Activated CD4-positive, alpha-beta T cell treated with anti-CD3 and anti-CD28 coated beads for 36 hours (primary cell): ENCODE measurements at regions not wholly inside any gene's neighbourhood (a gene's known extent, or its start where the extent isn't known, plus 50 kb on each side); places are given as distances from the start of the nearest gene placed in this dataset.

Experiments used
- ATAC-seq: fragments of 200-7000 bp; cut with Tn5 transposase; one replicate; pipeline ENCODE4 v1.10.0; 2021; ENCODE audit warnings: mild to moderate bottlenecking, moderate library complexity
- CTCF ChIA-PET: fragments of 350-600 bp; sonication (Branson Sonifier 250); formaldehyde crosslinking; loops from one replicate; lab custom pipeline; 2021; ENCODE audit warnings: antibody characterized with exemption; lab: Charles Lee
- POLR2A ChIA-PET: fragments of 350-600 bp; sonication (Branson Sonifier 250); formaldehyde crosslinking; loops from one replicate; lab custom pipeline; 2021; ENCODE audit warnings: antibody characterized with exemption, inconsistent platforms; lab: Charles Lee
- DNase-seq: peaks from one replicate; pipeline ENCODE4 v3.0.0-alpha.2; 2020
- H3K27ac Mint-ChIP-seq: one replicate; pipeline ENCODE4 v1.8.0; 2021; ENCODE audit warnings: mixed read lengths
- H3K27me3 Mint-ChIP-seq: one replicate; pipeline ENCODE4 v1.8.0; 2021; ENCODE audit warnings: mixed read lengths
- H3K36me3 Mint-ChIP-seq: one replicate; pipeline ENCODE4 v1.8.0; 2021; ENCODE audit warnings: low read depth, mixed read lengths
- H3K4me1 Mint-ChIP-seq: one replicate; pipeline ENCODE4 v1.8.0; 2021; ENCODE audit warnings: mixed read lengths
- H3K4me3 Mint-ChIP-seq: one replicate; pipeline ENCODE4 v1.8.0; 2021; ENCODE audit warnings: mild to moderate bottlenecking, moderate library complexity, mixed read lengths
- H3K9me3 Mint-ChIP-seq: one replicate; pipeline ENCODE4 v1.8.0; 2021; ENCODE audit warnings: low read depth, mixed read lengths
- intact Hi-C, 2 experiments: fragments of 100-400 bp; cut with DNase I in 1 of 2; cut with micrococcal nuclease in 1 of 2; formaldehyde crosslinking; loops; one replicate each; pipeline versions ENCODE4 v1.14.2 to v1.15.1; 2022 to 2024; cut with DNase I, micrococcal nuclease

GRCh38 chr2:64906853-64907536 lies 82.2 kb upstream of the SLC1A4 start:
- Mint-ChIP-seq H3K36me3 (no peaks in the 10 kb centered on the region), H3K27me3 (peaks cover 3% of the 10 kb centered on the region), H3K9me3 (no peaks in the 10 kb centered on the region), H3K27ac (no peak overlapping the region), H3K4me1 (peaks cover 11% of the 10 kb centered on the region), H3K4me3 (no peak overlapping the region)
- ATAC-seq (no peak), DNase-seq (no peak)
- intact Hi-C loops: no loop called here
- ChIA-PET CTCF (interaction anchor here (0.6 to 2.2 kb wide), 7 partner anchors 11 to 448 kb away, joined by 3 to 12 read pairs (median 3); no protein-coding TSS in a partner anchor), POLR2A (no interaction called here)

- DNase-seq (no peak), ATAC-seq (no peak)
- H3K9me3 Mint-ChIP-seq: no peaks in the 10 kb centered on the region
- H3K27me3 Mint-ChIP-seq: no peaks in the 10 kb centered on the region
- H3K4me1 Mint-ChIP-seq: peaks cover 14% of the 10 kb centered on the region
- CTCF ChIA-PET: interaction anchor here (0.6 to 2.2 kb wide), 6 partner anchors 9 to 862 kb away, joined by 3 to 12 read pairs (median 3); no protein-coding TSS in a partner anchor
- intact Hi-C loops: no loop called here
- no peak overlapping the region for H3K27ac Mint-ChIP-seq
- no peak overlapping the region for H3K4me3 Mint-ChIP-seq
- H3K36me3 Mint-ChIP-seq: no peaks in the 10 kb centered on the region
- POLR2A ChIA-PET: interaction anchor here (0.6 kb wide), 1 partner anchor 342 kb away, joined by 3 read pairs; no protein-coding TSS in a partner anchor
Measured at GRCh38 chr2:64908406-64908805, 80.8 kb upstream of the SLC1A4 start.

GRCh38 chr2:64910523-64910922 lies 78.7 kb upstream of the SLC1A4 start:
- no peaks in the 10 kb centered on the region for H3K27me3 Mint-ChIP-seq
- peaks cover 15% of the 10 kb centered on the region for H3K4me1 Mint-ChIP-seq
- H3K27ac Mint-ChIP-seq: no peak overlapping the region
- H3K9me3 Mint-ChIP-seq: no peaks in the 10 kb centered on the region
- H3K4me3 Mint-ChIP-seq: no peak overlapping the region
- ATAC-seq (no peak), DNase-seq (no peak)
- CTCF ChIA-PET: interaction anchor here (0.6 to 1.1 kb wide), 2 partner anchors 179 to 268 kb away, joined by 3 to 4 read pairs; no protein-coding TSS in a partner anchor
- intact Hi-C loops: loop anchor here in 1 of 2 experiments (5.0 kb wide), 1 partner anchor 388 kb away; the partner anchor contains the start of gene AFTPH
- POLR2A ChIA-PET: no interaction called here
- no peaks in the 10 kb centered on the region for H3K36me3 Mint-ChIP-seq

- DNase-seq (peak; percentile 40), ATAC-seq (peak; percentile 91)
- no peak overlapping the region for H3K4me3 Mint-ChIP-seq
- intact Hi-C loops: loop anchor here in 1 of 2 experiments (5.0 kb wide), 1 partner anchor 389 kb away; the partner anchor contains the start of gene AFTPH
- peaks cover 15% of the 10 kb centered on the region for H3K4me1 Mint-ChIP-seq
- POLR2A ChIA-PET: interaction anchor here (0.6 kb wide), 1 partner anchor 218 kb away, joined by 3 read pairs; no protein-coding TSS in a partner anchor
- H3K36me3 Mint-ChIP-seq: no peaks in the 10 kb centered on the region
- H3K9me3 Mint-ChIP-seq: no peaks in the 10 kb centered on the region
- CTCF ChIA-PET: interaction anchor here (0.6 to 1.1 kb wide), 2 partner anchors 178 to 268 kb away, joined by 3 to 4 read pairs; no protein-coding TSS in a partner anchor
- H3K27me3 Mint-ChIP-seq: no peaks in the 10 kb centered on the region
- peak overlapping the region; percentile 27 for H3K27ac Mint-ChIP-seq
Measured at GRCh38 chr2:64910972-64911433, 78.2 kb upstream of the SLC1A4 start.

- ChIA-PET POLR2A (interaction anchor here (0.6 kb wide), 1 partner anchor 376 kb away, joined by 4 read pairs; no protein-coding TSS in a partner anchor), CTCF (interaction anchor here (0.6 to 1.2 kb wide), 4 partner anchors 34 to 391 kb away, joined by 3 to 5 read pairs (median 4); no protein-coding TSS in a partner anchor)
- Mint-ChIP-seq H3K9me3 (no peaks in the 10 kb centered on the region), H3K27me3 (no peaks in the 10 kb centered on the region), H3K36me3 (no peaks in the 10 kb centered on the region), H3K27ac (no peak overlapping the region), H3K4me3 (no peak overlapping the region), H3K4me1 (peaks cover 19% of the 10 kb centered on the region)
- DNase-seq (peak; percentile 52), ATAC-seq (no peak)
- intact Hi-C loops: loop anchor here in 1 of 2 experiments (5.0 kb wide), 1 partner anchor 391 kb away; the partner anchor contains the start of gene AFTPH
Measured at GRCh38 chr2:64913357-64913869, 75.8 kb upstream of the SLC1A4 start.

- no peaks in the 10 kb centered on the region for H3K27me3 Mint-ChIP-seq
- H3K4me3 Mint-ChIP-seq: no peak overlapping the region
- DNase-seq (no peak), ATAC-seq (no peak)
- no peaks in the 10 kb centered on the region for H3K9me3 Mint-ChIP-seq
- ChIA-PET CTCF (interaction anchor here (1.0 to 1.2 kb wide), 3 partner anchors 33 to 410 kb away, joined by 3 to 5 read pairs (median 4); no protein-coding TSS in a partner anchor), POLR2A (no interaction called here)
- H3K36me3 Mint-ChIP-seq: no peaks in the 10 kb centered on the region
- intact Hi-C loops: loop anchor here in 1 of 2 experiments (5.0 kb wide), 1 partner anchor 392 kb away; the partner anchor contains the start of gene AFTPH
- peaks cover 19% of the 10 kb centered on the region for H3K4me1 Mint-ChIP-seq
- H3K27ac Mint-ChIP-seq: no peak overlapping the region
Measured at GRCh38 chr2:64914247-64914646, 75.0 kb upstream of the SLC1A4 start.

GRCh38 chr2:64914735-64915509 lies 74.3 kb upstream of the SLC1A4 start:
- no peak overlapping the region for H3K27ac Mint-ChIP-seq
- no peaks in the 10 kb centered on the region for H3K36me3 Mint-ChIP-seq
- H3K27me3 Mint-ChIP-seq: no peaks in the 10 kb centered on the region
- intact Hi-C loops: loop anchor here (5.0 kb wide), 3 partner anchors 272 to 637 kb away; partner anchors contain the start of gene AFTPH (in 1 of the 2)
- ChIA-PET POLR2A (no interaction called here), CTCF (interaction anchor here (0.8 to 4.8 kb wide), 7 partner anchors 10 to 411 kb away, joined by 3 to 42 read pairs (median 3); no protein-coding TSS in a partner anchor)
- H3K4me1 Mint-ChIP-seq: peaks cover 19% of the 10 kb centered on the region
- no peaks in the 10 kb centered on the region for H3K9me3 Mint-ChIP-seq
- H3K4me3 Mint-ChIP-seq: no peak overlapping the region
- no peak for DNase-seq
- ATAC-seq: no peak

GRCh38 chr2:64915510-64915900 lies 73.7 kb upstream of the SLC1A4 start:
- Mint-ChIP-seq H3K4me1 (peaks cover 19% of the 10 kb centered on the region), H3K9me3 (no peaks in the 10 kb centered on the region), H3K27me3 (no peaks in the 10 kb centered on the region), H3K27ac (no peak overlapping the region), H3K36me3 (no peaks in the 10 kb centered on the region), H3K4me3 (no peak overlapping the region)
- ChIA-PET POLR2A (no interaction called here), CTCF (interaction anchor here (0.7 to 4.8 kb wide), 9 partner anchors 9 to 597 kb away, joined by 3 to 42 read pairs (median 3); no protein-coding TSS in a partner anchor)
- ATAC-seq (no peak), DNase-seq (no peak)
- intact Hi-C loops: loop anchor here in 1 of 2 experiments (5.0 kb wide), 2 partner anchors 272 to 637 kb away; no protein-coding TSS in a partner anchor

- no peak for DNase-seq
- ATAC-seq: peak; percentile 28
- Mint-ChIP-seq H3K27ac (peak overlapping the region; percentile 89), H3K4me1 (peaks cover 6% of the 10 kb centered on the region), H3K4me3 (peak overlapping the region; percentile 82), H3K27me3 (no peaks in the 10 kb centered on the region), H3K36me3 (no peaks in the 10 kb centered on the region), H3K9me3 (no peaks in the 10 kb centered on the region)
- intact Hi-C loops: loop anchor here in 1 of 2 experiments (5.0 kb wide), 2 partner anchors 269 to 634 kb away; no protein-coding TSS in a partner anchor
- CTCF ChIA-PET: interaction anchor here (0.5 to 4.8 kb wide), 62 partner anchors 8 to 745 kb away, joined by 3 to 42 read pairs (median 4); partner anchors contain the start of gene CEP68
- POLR2A ChIA-PET: interaction anchor here (1.4 kb wide), 1 partner anchor 28 kb away, joined by 5 read pairs; no protein-coding TSS in a partner anchor
Measured at GRCh38 chr2:64918220-64918886, 70.8 kb upstream of the SLC1A4 start.

- Mint-ChIP-seq H3K9me3 (no peaks in the 10 kb centered on the region), H3K4me1 (peaks cover 5% of the 10 kb centered on the region), H3K27ac (peak overlapping the region; percentile 31), H3K36me3 (no peaks in the 10 kb centered on the region), H3K27me3 (no peaks in the 10 kb centered on the region), H3K4me3 (no peak overlapping the region)
- DNase-seq: peak; percentile 13
- intact Hi-C loops: loop anchor here in 1 of 2 experiments (5.0 kb wide), 2 partner anchors 268 to 633 kb away; no protein-coding TSS in a partner anchor
- ChIA-PET POLR2A (no interaction called here), CTCF (interaction anchor here (0.6 to 4.8 kb wide), 7 partner anchors 28 to 200 kb away, joined by 3 to 42 read pairs (median 10); no protein-coding TSS in a partner anchor)
- ATAC-seq: peak; percentile 25
Measured at GRCh38 chr2:64919261-64919660, 69.9 kb upstream of the SLC1A4 start.
